Endothelial cell (in vitro differentiated cells): ENCODE measurements at regions not wholly inside any gene's neighbourhood (a gene's known extent, or its start where the extent isn't known, plus 50 kb on each side); places are given as distances from the start of the nearest gene placed in this dataset.

ENCODE experiments used
- DNase-seq: peaks from one replicate; pipeline ENCODE4 v3.0.0; 2021; ENCODE audit warnings: low spot score
- H3K27ac Mint-ChIP-seq: one replicate; pipeline ENCODE4 v1.8.0; 2021; ENCODE audit warnings: mixed read lengths, inconsistent platforms; ENCODE audit not compliant: unreplicated experiment
- H3K27me3 Mint-ChIP-seq: one replicate; pipeline ENCODE4 v1.8.0; 2021; ENCODE audit warnings: mild to moderate bottlenecking, moderate library complexity, mixed read lengths, inconsistent platforms; ENCODE audit not compliant: unreplicated experiment
- H3K36me3 Mint-ChIP-seq: one replicate; pipeline ENCODE4 v1.8.0; 2021; ENCODE audit warnings: mild to moderate bottlenecking, low read depth, mixed read lengths, inconsistent platforms; ENCODE audit not compliant: unreplicated experiment
- H3K4me1 Mint-ChIP-seq: one replicate; pipeline ENCODE4 v1.8.0; 2021; ENCODE audit warnings: mild to moderate bottlenecking, mixed read lengths, inconsistent platforms; ENCODE audit not compliant: unreplicated experiment
- H3K4me3 Mint-ChIP-seq: one replicate; pipeline ENCODE4 v1.8.0; 2021; ENCODE audit warnings: mild to moderate bottlenecking, mixed read lengths, inconsistent platforms; ENCODE audit not compliant: unreplicated experiment
- H3K9me3 Mint-ChIP-seq: one replicate; pipeline ENCODE4 v1.8.0; 2021; ENCODE audit warnings: mixed read lengths, inconsistent platforms; ENCODE audit not compliant: unreplicated experiment
- TF ChIP-seq, protein P1 (sequence below): fragments of 200-600 bp; sonication (generic); IDR thresholded peaks from one replicate; pipeline ENCODE4 v1.5.0; 2021; ENCODE audit warnings: antibody characterized with exemption; ENCODE audit not compliant: unreplicated experiment

GRCh38 chr5:39675676-39676075, 250.9 kb upstream of the DAB2 start:
- H3K4me3 Mint-ChIP-seq, result no peak overlapping the region
- H3K9me3 Mint-ChIP-seq, result no peaks in the 10 kb centered on the region
- peaks cover 4% of the 10 kb centered on the region for H3K4me1 Mint-ChIP-seq
- no peak overlapping the region for H3K27ac Mint-ChIP-seq
- TF ChIP-seq, protein P1, sequence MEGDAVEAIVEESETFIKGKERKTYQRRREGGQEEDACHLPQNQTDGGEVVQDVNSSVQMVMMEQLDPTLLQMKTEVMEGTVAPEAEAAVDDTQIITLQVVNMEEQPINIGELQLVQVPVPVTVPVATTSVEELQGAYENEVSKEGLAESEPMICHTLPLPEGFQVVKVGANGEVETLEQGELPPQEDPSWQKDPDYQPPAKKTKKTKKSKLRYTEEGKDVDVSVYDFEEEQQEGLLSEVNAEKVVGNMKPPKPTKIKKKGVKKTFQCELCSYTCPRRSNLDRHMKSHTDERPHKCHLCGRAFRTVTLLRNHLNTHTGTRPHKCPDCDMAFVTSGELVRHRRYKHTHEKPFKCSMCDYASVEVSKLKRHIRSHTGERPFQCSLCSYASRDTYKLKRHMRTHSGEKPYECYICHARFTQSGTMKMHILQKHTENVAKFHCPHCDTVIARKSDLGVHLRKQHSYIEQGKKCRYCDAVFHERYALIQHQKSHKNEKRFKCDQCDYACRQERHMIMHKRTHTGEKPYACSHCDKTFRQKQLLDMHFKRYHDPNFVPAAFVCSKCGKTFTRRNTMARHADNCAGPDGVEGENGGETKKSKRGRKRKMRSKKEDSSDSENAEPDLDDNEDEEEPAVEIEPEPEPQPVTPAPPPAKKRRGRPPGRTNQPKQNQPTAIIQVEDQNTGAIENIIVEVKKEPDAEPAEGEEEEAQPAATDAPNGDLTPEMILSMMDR, result no peak
- no peaks in the 10 kb centered on the region for H3K27me3 Mint-ChIP-seq
- no peaks in the 10 kb centered on the region for H3K36me3 Mint-ChIP-seq
- no peak for DNase-seq

DNA sequence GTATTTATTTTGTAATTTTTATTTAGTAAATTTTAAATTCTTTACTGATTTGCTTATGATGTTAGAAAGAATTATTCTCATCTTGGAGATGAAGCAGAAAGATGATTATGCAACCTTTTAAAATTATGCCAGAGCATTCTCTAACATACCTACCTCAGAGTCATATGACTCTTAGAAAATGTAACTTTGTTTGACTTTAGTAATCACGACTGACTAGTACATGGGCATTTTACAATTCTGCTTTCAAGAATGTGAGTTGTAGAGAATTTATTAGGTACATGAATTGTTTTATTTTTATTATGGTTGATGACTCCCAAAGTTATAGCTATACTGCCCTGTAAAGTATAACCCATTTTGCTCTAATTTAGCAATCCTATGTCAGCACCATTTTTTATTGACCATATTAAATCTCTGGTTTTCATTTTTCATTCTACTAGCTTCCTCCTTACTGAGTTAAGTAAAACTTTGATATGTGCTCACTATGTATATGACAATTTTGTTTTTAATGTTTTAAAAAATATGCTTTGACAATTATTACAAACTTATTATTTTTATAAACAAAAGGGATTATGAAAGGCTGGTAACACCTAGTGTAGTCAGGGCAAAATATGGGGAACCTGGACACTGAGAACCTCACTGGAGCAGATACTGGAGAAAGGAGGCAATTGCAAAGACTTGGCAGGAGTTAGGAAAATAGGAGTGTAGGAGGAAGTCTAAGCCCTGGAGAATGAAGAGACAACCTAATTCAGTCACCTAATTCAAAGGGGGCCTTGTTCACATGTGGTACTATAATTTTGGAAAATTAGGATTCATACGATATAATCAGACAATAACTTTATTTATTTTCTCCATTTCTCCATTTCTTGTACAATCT, 249.7 kb upstream of the DAB2 start:
- Mint-ChIP-seq H3K27ac (no peak overlapping the region), H3K36me3 (no peaks in the 10 kb centered on the region), H3K4me3 (no peak overlapping the region), H3K27me3 (no peaks in the 10 kb centered on the region), H3K9me3 (no peaks in the 10 kb centered on the region), H3K4me1 (peaks cover 4% of the 10 kb centered on the region)
- DNase-seq, result no peak
- TF ChIP-seq, protein P1, result no peak

DNA sequence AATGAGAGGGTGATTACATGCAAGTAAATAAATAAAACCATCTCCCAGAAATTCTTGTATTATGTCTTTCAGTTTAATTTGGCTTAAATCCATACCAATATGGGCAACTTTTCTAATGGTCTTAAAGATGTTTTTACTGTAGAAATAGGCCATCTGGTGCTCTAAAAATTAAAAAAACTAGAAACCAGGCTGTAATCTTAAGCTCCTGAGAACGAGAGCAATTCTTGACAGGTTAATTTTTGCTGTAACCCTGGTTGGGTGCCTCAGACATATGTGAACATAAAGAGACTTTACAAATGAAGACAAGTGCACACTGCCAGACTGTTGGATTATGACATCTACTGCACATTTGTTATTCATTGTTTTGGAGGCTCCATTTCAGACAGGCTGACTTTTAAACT, 246.8 kb upstream of the DAB2 start:
- Mint-ChIP-seq H3K9me3 (no peaks in the 10 kb centered on the region), H3K27me3 (no peaks in the 10 kb centered on the region), H3K4me3 (no peak overlapping the region), H3K4me1 (peaks cover 4% of the 10 kb centered on the region), H3K36me3 (no peaks in the 10 kb centered on the region), H3K27ac (no peak overlapping the region)
- TF ChIP-seq, protein P1, result no peak
- DNase-seq, result no peak

GRCh38 chr5:39670955-39671354, 246.2 kb upstream of the DAB2 start:
- no peak overlapping the region for H3K27ac Mint-ChIP-seq
- H3K9me3 Mint-ChIP-seq, result no peaks in the 10 kb centered on the region
- H3K27me3 Mint-ChIP-seq, result no peaks in the 10 kb centered on the region
- no peak for DNase-seq
- H3K4me1 Mint-ChIP-seq, result peaks cover 4% of the 10 kb centered on the region
- TF ChIP-seq, protein P1, result no peak
- no peaks in the 10 kb centered on the region for H3K36me3 Mint-ChIP-seq
- H3K4me3 Mint-ChIP-seq, result no peak overlapping the region

DNA sequence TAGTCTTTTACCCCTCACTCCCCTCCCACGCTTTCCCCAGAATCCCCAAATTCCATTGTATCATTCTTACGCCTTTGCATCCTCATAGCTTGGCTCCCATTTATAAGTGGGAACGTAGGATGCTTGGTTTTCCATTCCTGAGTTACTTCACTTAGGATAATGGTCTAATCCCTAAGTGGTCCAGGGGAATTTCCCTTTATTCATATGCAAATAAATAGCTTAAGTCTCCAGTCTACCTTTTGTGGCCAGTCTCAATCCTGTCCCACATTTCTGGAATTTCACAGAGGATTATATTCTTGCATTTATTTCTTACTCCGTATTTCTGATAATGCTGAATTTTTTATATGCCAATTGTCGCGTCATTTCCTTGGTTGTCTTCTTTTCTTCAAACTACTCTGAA, 245.6 kb upstream of the DAB2 start:
- TF ChIP-seq, protein P1, result no peak

More for the DNA sequence above, 245.6 kb upstream of the DAB2 start:
- no peaks in the 10 kb centered on the region for H3K9me3 Mint-ChIP-seq
- H3K4me1 Mint-ChIP-seq, result peaks cover 4% of the 10 kb centered on the region
- H3K27me3 Mint-ChIP-seq, result no peaks in the 10 kb centered on the region
- no peak overlapping the region for H3K4me3 Mint-ChIP-seq
- DNase-seq, result no peak
- H3K27ac Mint-ChIP-seq, result no peak overlapping the region
- no peaks in the 10 kb centered on the region for H3K36me3 Mint-ChIP-seq
